Esophagus squamous epithelium (tissue), 5 donors: ENCODE measurements at regions not wholly inside any gene's neighbourhood (a gene's known extent, or its start where the extent isn't known, plus 50 kb on each side); places are given as distances from the start of the nearest gene placed in this dataset.

Source experiments
- DNase-seq: peaks from one replicate; lab custom pipeline; 2025; lab: John Stamatoyannopoulos, UW
- H3K27ac ChIP-seq, 4 donors: fragments of 200-600 bp; sonication (generic); one replicate each; pipeline ENCODE4 v1.5.1; 2016 to 2019; ENCODE audit warnings: mild to moderate bottlenecking in 1 of 4
- H3K27me3 ChIP-seq, 4 donors: fragments of 200-600 bp; sonication (generic); 1 replicate in 3 of 4; 2 replicates in 1 of 4; pipeline versions ENCODE4 v1.5.1 to v1.6.0; 2017 to 2021; ENCODE audit warnings: antibody characterized with exemption in 1 of 4
- H3K36me3 ChIP-seq, 3 donors: fragments of 200-600 bp; sonication (generic); one replicate each; pipeline ENCODE4 v1.5.1; 2016 to 2019
- H3K4me1 ChIP-seq, 3 donors: fragments of 200-600 bp; sonication (generic); one replicate each; pipeline ENCODE4 v1.5.1; 2017 to 2019
- H3K4me3 ChIP-seq, 4 donors: fragments of 200-600 bp; sonication (generic); 1 replicate in 3 of 4; 2 replicates in 1 of 4; pipeline ENCODE4 v1.5.1; 2016 to 2019; ENCODE audit warnings: mild to moderate bottlenecking in 2 of 4, moderate library complexity in 1 of 4
- H3K9me3 ChIP-seq, 3 donors: fragments of 200-600 bp; sonication (generic); one replicate each; pipeline ENCODE4 v1.5.1; 2016 to 2019
- CTCF ChIP-seq, 6 experiments: fragments of 450-650 bp in 4 of 6; fragments of 200-600 bp in 2 of 6; sonication (generic) in 2 of 6; IDR thresholded peaks; one replicate each; pipeline ENCODE4 v1.5.1; 2016 to 2019; ENCODE audit warnings: antibody characterized with exemption in 6 of 6, mild to moderate bottlenecking in 4 of 6, moderate library complexity in 4 of 6
- POLR2A ChIP-seq, 4 donors: fragments of 450-650 bp; IDR thresholded peaks; one replicate each; pipeline ENCODE4 v1.6.1; 2017; ENCODE audit warnings: antibody characterized with exemption in 4 of 4, mild to moderate bottlenecking in 4 of 4, moderate library complexity in 3 of 4
- WGBS, 2 donors: methylation state at CpG; one replicate each; pipeline ENCODE4 v1.1.5; 2018; 5-methylcytosine and 5-hydroxymethylcytosine counted together
- intact Hi-C: fragments of 100-400 bp; cut with DNase I; formaldehyde crosslinking; loops from one replicate; pipeline ENCODE4 v1.15.0; 2022
- donor health status: DM: yes; HTN: yes; CAD: no.

GRCh38 chr16:85209526-85210121, 97.4 kb upstream of the CIBAR2 start:
- no peak overlapping the region for H3K4me3 ChIP-seq
- 49 to 67% methylated on average over 3 to 6 of the region's 17 CpGs for WGBS, 2 donors
- DNase-seq = no peak
- intact Hi-C loops = no loop called here
- peaks cover 0 to 38% (median 0%) of the 10 kb centered on the region in 4 donors for H3K27me3 ChIP-seq
- TF ChIP-seq POLR2A (IDR thresholded peaks at IDR 0.05) = no peak
- no peak for TF ChIP-seq CTCF (IDR thresholded peaks at IDR 0.05)
- peaks cover 18 to 55% (median 18%) of the 10 kb centered on the region in 3 donors for H3K4me1 ChIP-seq
- H3K36me3 ChIP-seq = no peaks in the 10 kb centered on the region
- H3K27ac ChIP-seq = no peak overlapping the region
- H3K9me3 ChIP-seq = no peaks in the 10 kb centered on the region

GRCh38 chr16:85210423-85211169, 98.3 kb upstream of the CIBAR2 start:
- peaks cover 17 to 47% (median 18%) of the 10 kb centered on the region in 3 donors for H3K4me1 ChIP-seq

GRCh38 chr16:85211271-85211801, 99.1 kb upstream of the CIBAR2 start:
- WGBS, 2 donors = 71 to 87% methylated on average over 3 to 4 of the region's 17 CpGs
- Histone ChIP-seq H3K27ac (no peak overlapping the region), H3K9me3 (no peaks in the 10 kb centered on the region), H3K36me3 (no peaks in the 10 kb centered on the region), H3K4me1 (peaks cover 10 to 39% (median 11%) of the 10 kb centered on the region in 3 donors), H3K4me3 (no peak overlapping the region), H3K27me3 (peaks cover 0 to 31% (median 0%) of the 10 kb centered on the region in 4 donors)
- intact Hi-C loops = no loop called here
- TF ChIP-seq CTCF (IDR thresholded peaks at IDR 0.05) = no peak
- TF ChIP-seq POLR2A (IDR thresholded peaks at IDR 0.05) = no peak
- no peak for DNase-seq

More at GRCh38 chr16:85210423-85211169, 98.3 kb upstream of the CIBAR2 start:
- no peak for DNase-seq
- Histone ChIP-seq H3K4me3 (no peak overlapping the region), H3K27me3 (peaks cover 0 to 38% (median 0%) of the 10 kb centered on the region in 4 donors), H3K9me3 (no peaks in the 10 kb centered on the region), H3K27ac (no peak overlapping the region), H3K36me3 (no peaks in the 10 kb centered on the region)
- intact Hi-C loops = no loop called here
- TF ChIP-seq CTCF (IDR thresholded peaks at IDR 0.05) (no peak), POLR2A (IDR thresholded peaks at IDR 0.05) (no peak)
- 68 to 73% methylated on average over 6 to 7 of the region's 8 CpGs for WGBS, 2 donors

DNA sequence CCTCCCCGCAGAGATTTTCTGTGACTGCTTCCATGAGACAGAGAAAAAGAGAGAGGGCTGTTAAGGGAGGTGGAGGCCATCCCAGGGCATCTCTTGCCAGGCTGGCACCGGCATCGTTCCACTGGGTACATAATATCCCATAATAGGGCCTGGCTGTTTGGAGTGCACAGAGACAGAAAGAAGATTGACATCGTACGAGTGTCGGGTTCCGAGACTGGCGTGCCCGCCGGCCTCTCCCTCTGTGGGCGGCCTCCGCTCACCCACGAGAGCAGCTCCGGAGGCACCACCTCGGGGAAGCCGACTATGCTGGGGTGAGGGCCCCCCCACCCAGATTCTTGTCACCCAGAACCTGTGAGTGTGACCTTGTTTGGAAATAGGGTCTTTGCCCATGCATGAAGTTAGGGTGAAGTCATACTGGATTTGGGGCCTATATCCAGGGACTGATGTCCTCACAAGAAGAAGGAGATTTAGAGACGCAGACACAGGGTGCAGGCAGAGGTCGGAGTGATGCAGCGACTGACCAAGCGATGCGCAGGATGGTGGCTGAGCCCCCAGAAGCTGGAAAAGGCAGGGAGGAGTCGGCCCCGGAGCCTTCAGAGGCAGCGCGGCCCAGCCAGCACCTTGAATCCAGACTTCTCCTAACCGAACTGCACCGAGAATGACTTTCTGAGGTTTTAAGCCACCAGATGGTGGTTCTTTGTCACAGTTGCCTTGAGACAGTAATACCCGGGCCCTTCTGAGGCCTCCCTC, 101.8 kb upstream of the CIBAR2 start:
- WGBS, 2 donors = 86 to 95% methylated on average over 17 to 28 of the region's 28 CpGs
- no peak overlapping the region for H3K27ac ChIP-seq
- peaks cover 0 to 26% (median 0%) of the 10 kb centered on the region in 3 donors for H3K4me1 ChIP-seq
- H3K4me3 ChIP-seq = no peak overlapping the region
- no peak for TF ChIP-seq POLR2A (IDR thresholded peaks at IDR 0.05)
- no peak for TF ChIP-seq CTCF (IDR thresholded peaks at IDR 0.05)
- DNase-seq = no peak
- H3K9me3 ChIP-seq = no peaks in the 10 kb centered on the region
- peaks cover 0 to 17% (median 0%) of the 10 kb centered on the region in 4 donors for H3K27me3 ChIP-seq
- intact Hi-C loops = no loop called here
- H3K36me3 ChIP-seq = no peaks in the 10 kb centered on the region
